Anterior cingulate cortex (tissue), 58 donors: ENCODE measurements at regions not wholly inside any gene's neighbourhood (a gene's known extent, or its start where the extent isn't known, plus 50 kb on each side); places are given as distances from the start of the nearest gene placed in this dataset.

Experiments
- DNase-seq, 58 donors: peaks; one replicate each; lab custom pipeline; 2025; lab: John Stamatoyannopoulos, UW

DNA sequence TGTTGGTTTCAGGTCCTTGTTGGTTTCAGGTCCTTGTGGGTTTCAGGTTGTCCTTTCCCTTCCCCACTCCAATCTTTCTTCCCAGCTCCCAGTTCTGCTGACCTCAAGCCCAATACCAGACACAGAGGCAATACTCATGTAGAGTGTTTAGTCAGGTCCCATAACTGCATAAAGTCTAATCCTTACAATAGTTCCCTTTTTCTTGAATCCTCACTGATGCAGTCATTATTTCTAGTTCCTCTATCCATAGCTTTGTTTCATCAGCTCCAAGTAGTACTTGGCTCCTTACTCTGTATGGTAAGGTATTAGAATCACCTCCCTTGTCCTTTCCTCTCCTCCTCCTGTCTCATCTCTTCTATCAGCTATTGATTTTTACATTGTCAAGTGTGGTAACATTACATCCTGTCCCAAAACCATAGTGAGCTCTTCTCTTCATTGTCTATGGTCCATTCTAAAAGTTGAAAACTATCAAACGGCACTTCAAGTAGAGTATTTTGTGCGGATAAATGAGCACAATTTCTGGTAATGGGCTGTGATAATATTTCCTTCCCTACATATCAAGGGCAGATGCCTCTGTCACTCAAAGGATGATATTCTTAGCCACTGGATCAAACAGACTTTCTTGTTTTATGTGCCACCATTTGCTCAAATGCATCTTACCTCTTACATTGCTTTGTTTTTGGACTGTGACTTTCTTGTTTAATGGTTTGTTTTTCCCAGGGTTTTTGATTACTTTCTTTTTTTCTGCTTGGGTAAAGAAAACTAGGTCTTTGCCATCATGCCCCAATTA, 57.2 kb upstream of the JDP2 start:
- DNase-seq, result no peak

DNA sequence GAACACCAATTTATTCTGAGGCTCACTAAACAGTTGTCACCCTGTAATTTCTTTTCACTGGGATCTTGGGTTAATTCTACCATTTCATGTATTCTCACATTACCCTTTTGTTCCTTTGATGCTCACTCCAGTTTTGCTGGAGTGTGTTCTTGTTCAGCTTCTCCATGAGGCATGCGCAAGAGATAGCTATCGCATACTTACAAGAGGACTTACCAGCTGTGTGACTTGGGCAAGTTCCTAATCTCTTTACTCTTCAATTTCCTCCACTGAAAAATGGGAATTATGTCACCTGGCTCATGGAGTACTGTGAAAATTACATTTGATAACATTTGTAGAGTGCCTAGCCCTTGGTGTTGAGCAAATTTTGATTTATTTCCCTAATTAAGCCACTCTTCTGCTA, 56.5 kb upstream of the JDP2 start:
- no peak for DNase-seq

GRCh38 chr14:75372260-75372659, 55.6 kb upstream of the JDP2 start:
- peak in 52 of 58 donors; percentile 8 to 78 (median 49) for DNase-seq

- no peak for DNase-seq
These were observed 54.7 kb upstream of the JDP2 start for GRCh38 chr14:75373133-75373532.

DNA sequence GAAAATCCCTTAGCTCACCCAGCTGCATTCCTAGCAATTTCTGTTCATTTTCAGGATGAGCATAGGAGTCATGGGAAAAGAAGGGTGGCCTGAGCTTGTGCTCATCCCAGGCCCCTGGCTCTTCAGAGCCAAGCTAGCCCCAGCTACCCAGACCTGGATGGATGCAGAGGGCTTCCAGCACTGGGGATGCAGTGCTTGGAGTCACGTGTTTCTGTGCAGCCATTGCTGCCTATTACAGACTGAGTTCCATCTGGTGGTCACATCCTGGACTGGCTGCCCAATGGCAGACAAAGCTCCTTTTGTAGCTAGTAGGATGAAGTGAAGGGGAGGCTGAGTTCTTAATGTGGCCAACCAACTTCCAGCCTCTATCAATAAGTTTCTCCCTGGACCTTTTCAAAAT, 54.2 kb upstream of the JDP2 start:
- peak in 29 of 58 donors; percentile 3 to 46 (median 15) for DNase-seq

DNA sequence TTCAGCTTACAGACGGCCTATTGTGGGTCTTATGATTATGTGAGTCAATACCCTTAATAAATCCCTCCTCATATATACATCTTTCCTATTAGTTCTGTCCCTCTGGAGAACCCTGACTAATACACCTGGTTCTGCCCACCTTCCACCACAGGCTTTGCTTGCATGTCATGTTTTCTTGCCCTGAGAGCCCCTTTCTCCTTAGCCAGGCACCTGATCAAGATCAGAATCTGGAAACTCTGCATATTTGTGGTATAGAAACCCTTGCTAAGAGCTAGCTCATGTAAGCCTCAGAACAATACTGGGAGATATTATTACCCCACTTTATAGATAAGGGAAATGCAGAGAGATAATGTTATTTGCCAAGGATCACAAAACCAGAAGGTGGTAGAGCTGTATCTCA, 52.9 kb upstream of the JDP2 start:
- DNase-seq, result no peak

DNA sequence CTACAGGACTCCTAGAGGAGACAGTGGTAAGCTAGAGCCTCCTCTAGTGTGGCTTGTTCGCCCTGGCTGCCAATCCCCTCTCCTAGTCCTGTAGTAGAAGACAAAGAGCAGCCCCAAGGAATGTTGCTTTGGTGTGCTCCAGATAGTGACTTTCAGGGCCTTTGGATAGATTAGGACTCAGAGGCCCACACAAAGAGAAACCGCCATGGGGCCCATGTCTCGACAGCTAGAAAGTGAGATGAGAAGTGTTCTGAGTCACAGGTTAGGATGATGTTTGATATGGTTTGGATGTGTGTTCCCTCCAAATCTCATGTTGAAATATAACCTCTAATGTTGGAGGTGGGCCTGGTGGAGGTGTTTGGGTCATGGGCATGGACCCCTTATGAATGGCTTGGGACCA, 51.8 kb upstream of the JDP2 start:
- no peak for DNase-seq
